ENCODE measurements at regions not wholly inside any gene's neighbourhood (a gene's known extent, or its start where the extent isn't known, plus 50 kb on each side); places are given as distances from the start of the nearest gene placed in this dataset.

DNA sequence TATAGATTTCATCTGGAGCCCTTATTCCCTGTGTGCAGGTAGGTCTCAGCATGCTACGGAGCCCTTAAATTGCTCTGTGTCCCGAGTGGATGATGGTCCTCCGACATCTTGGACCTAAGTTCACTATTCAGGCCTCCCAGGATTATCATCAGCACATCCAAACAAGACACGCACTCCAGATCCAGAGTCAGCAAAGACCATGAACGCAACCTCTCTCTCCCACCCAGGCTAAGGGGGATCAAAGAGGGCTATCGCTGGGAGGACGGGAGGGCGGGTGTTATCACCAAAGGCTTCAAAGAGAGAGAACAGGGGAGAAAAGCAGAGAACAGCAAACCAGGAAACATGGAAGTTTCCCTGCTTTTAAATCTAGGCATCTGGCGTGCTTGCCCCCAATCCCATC is 659.4 kb downstream of the TBC1D22A start:
- Histone ChIP-seq H3K9me3 (ENCODE audit: insufficient read depth, low read depth, low read length) (peaks cover 16% of the 10 kb centered on the region; the same call in 1 of the 2 replicates), H2AFZ (ENCODE audit: low read length) (no peak overlapping the region), H3K9ac (ENCODE audit: low read depth, low read length, poor library complexity, severe bottlenecking) (no peak overlapping the region), H4K20me1 (ENCODE audit: insufficient read depth, low read length, poor library complexity, severe bottlenecking) (no peaks in the 10 kb centered on the region), H3K4me3 (ENCODE audit: low read length, poor library complexity, severe bottlenecking) (no peak overlapping the region), H3K9me2 (replicated peaks; ENCODE audit: low read depth, low read length) (no peaks in the 10 kb centered on the region), H3K79me2 (ENCODE audit: insufficient read depth, low read length) (no peaks in the 10 kb centered on the region), H3K36me3 (ENCODE audit: insufficient read depth, low read length) (no peaks in the 10 kb centered on the region), H3F3A (ENCODE audit: low read depth) (no peaks in the 10 kb centered on the region), H3K4me1 (ENCODE audit: insufficient read depth, low read length, poor library complexity, severe bottlenecking) (no peaks in the 10 kb centered on the region), H3K27me3 (ENCODE audit: insufficient read depth, low read length, poor library complexity, severe bottlenecking) (no peaks in the 10 kb centered on the region), H3K4me2 (ENCODE audit: low read depth, low read length, poor library complexity, severe bottlenecking) (no peak overlapping the region)
- no peak for TF ChIP-seq EZH2phosphoT487 (IDR thresholded peaks at IDR 0.05; ENCODE audit: borderline replicate concordance)
- TF ChIP-seq, protein P1, sequence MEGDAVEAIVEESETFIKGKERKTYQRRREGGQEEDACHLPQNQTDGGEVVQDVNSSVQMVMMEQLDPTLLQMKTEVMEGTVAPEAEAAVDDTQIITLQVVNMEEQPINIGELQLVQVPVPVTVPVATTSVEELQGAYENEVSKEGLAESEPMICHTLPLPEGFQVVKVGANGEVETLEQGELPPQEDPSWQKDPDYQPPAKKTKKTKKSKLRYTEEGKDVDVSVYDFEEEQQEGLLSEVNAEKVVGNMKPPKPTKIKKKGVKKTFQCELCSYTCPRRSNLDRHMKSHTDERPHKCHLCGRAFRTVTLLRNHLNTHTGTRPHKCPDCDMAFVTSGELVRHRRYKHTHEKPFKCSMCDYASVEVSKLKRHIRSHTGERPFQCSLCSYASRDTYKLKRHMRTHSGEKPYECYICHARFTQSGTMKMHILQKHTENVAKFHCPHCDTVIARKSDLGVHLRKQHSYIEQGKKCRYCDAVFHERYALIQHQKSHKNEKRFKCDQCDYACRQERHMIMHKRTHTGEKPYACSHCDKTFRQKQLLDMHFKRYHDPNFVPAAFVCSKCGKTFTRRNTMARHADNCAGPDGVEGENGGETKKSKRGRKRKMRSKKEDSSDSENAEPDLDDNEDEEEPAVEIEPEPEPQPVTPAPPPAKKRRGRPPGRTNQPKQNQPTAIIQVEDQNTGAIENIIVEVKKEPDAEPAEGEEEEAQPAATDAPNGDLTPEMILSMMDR (conservative IDR thresholded peaks at IDR 0.05; ENCODE audit: low read length), result no peak

DNA sequence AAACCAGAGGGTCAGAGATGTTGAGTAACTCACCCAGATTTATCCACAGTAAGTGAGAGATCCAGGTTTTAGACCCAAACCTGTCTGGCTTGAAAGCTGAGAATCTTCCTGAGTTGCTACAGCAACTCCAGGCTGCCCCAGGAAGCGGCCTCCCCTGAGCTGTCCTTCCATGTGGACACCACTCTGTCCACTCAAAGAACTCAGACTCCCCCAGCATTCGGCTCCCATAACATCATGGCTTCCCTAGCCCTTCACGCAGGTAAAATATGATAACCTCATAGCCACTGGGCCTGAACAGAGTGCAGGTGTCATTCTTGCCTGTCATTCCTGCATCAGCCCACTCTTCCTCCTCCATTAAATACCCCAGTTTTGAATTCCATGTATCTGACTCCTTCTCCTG is 657.8 kb downstream of the TBC1D22A start:
- peaks cover 14% of the 10 kb centered on the region; the same call in 1 of the 2 replicates for H3K9me3 ChIP-seq (ENCODE audit: insufficient read depth, low read depth, low read length)
- no peak overlapping the region for H3K4me2 ChIP-seq (ENCODE audit: low read depth, low read length, poor library complexity, severe bottlenecking)
- H3K4me1 ChIP-seq (ENCODE audit: insufficient read depth, low read length, poor library complexity, severe bottlenecking), result no peaks in the 10 kb centered on the region
- no peak overlapping the region for H2AFZ ChIP-seq (ENCODE audit: low read length)
- H3F3A ChIP-seq (ENCODE audit: low read depth), result no peaks in the 10 kb centered on the region
- H3K9me2 ChIP-seq (replicated peaks; ENCODE audit: low read depth, low read length), result no peaks in the 10 kb centered on the region
- H3K36me3 ChIP-seq (ENCODE audit: insufficient read depth, low read length), result no peaks in the 10 kb centered on the region
- TF ChIP-seq, protein P1 (conservative IDR thresholded peaks at IDR 0.05; ENCODE audit: low read length), result no peak
- TF ChIP-seq EZH2phosphoT487 (IDR thresholded peaks at IDR 0.05; ENCODE audit: borderline replicate concordance), result no peak
- H4K20me1 ChIP-seq (ENCODE audit: insufficient read depth, low read length, poor library complexity, severe bottlenecking), result no peaks in the 10 kb centered on the region
- H3K27me3 ChIP-seq (ENCODE audit: insufficient read depth, low read length, poor library complexity, severe bottlenecking), result no peaks in the 10 kb centered on the region
- H3K4me3 ChIP-seq (ENCODE audit: low read length, poor library complexity, severe bottlenecking), result no peak overlapping the region
- no peaks in the 10 kb centered on the region for H3K79me2 ChIP-seq (ENCODE audit: insufficient read depth, low read length)
- H3K9ac ChIP-seq (ENCODE audit: low read depth, low read length, poor library complexity, severe bottlenecking), result no peak overlapping the region

DNA sequence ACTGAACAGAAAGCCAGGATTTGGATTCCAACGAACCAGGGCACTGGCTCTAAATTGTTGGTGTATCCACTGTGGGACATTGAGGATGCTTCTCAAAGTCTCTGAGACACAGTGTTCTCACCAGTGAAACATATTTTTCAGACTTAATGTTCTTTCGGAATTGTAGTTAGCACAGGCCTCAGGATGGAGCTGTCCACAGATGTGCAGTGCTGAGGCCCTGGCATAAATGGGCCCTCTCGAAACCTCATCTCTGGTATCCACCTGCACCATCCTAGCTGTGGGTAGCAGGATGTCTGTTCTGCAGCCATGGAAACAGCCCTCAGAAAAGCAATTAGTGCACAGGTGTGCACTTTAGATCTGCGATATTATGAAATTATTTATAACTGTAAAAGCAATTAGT is 656.8 kb downstream of the TBC1D22A start:
- H3K4me2 ChIP-seq (ENCODE audit: low read depth, low read length, poor library complexity, severe bottlenecking), result no peak overlapping the region
- H3K4me1 ChIP-seq (ENCODE audit: insufficient read depth, low read length, poor library complexity, severe bottlenecking), result no peaks in the 10 kb centered on the region
- H3K27me3 ChIP-seq (ENCODE audit: insufficient read depth, low read length, poor library complexity, severe bottlenecking), result no peaks in the 10 kb centered on the region
- no peaks in the 10 kb centered on the region for H3K36me3 ChIP-seq (ENCODE audit: insufficient read depth, low read length)
- no peaks in the 10 kb centered on the region for H4K20me1 ChIP-seq (ENCODE audit: insufficient read depth, low read length, poor library complexity, severe bottlenecking)
- H3K9me3 ChIP-seq (ENCODE audit: insufficient read depth, low read depth, low read length), result peaks cover 14% of the 10 kb centered on the region; the same call in 1 of the 2 replicates
- H3K79me2 ChIP-seq (ENCODE audit: insufficient read depth, low read length), result no peaks in the 10 kb centered on the region
- no peaks in the 10 kb centered on the region for H3F3A ChIP-seq (ENCODE audit: low read depth)
- no peak overlapping the region for H3K9ac ChIP-seq (ENCODE audit: low read depth, low read length, poor library complexity, severe bottlenecking)
- H3K4me3 ChIP-seq (ENCODE audit: low read length, poor library complexity, severe bottlenecking), result no peak overlapping the region
- TF ChIP-seq EZH2phosphoT487 (IDR thresholded peaks at IDR 0.05; ENCODE audit: borderline replicate concordance), result no peak
- TF ChIP-seq, protein P1 (conservative IDR thresholded peaks at IDR 0.05; ENCODE audit: low read length), result no peak
- H3K9me2 ChIP-seq (replicated peaks; ENCODE audit: low read depth, low read length), result no peaks in the 10 kb centered on the region
- no peak overlapping the region for H2AFZ ChIP-seq (ENCODE audit: low read length)
